NT2/D1 (cell line): ENCODE measurements at regions not wholly inside any gene's neighbourhood (a gene's known extent, or its start where the extent isn't known, plus 50 kb on each side); places are given as distances from the start of the nearest gene placed in this dataset.

Experiments used
- SUZ12 ChIP-seq: IDR thresholded peaks from 2 replicates; pipeline ENCODE4 v1.6.1; 2011; ENCODE audit not compliant: insufficient read length, insufficient read depth; ENCODE audit errors: extremely low read depth
- YY1 ChIP-seq: IDR thresholded peaks from 2 replicates; pipeline ENCODE4 v1.6.1; 2011; ENCODE audit not compliant: insufficient read length, insufficient read depth
- ZNF274 ChIP-seq: IDR thresholded peaks from 2 replicates; pipeline ENCODE4 v1.6.1; 2011; ENCODE audit warnings: mild to moderate bottlenecking, low read depth, low read length

DNA sequence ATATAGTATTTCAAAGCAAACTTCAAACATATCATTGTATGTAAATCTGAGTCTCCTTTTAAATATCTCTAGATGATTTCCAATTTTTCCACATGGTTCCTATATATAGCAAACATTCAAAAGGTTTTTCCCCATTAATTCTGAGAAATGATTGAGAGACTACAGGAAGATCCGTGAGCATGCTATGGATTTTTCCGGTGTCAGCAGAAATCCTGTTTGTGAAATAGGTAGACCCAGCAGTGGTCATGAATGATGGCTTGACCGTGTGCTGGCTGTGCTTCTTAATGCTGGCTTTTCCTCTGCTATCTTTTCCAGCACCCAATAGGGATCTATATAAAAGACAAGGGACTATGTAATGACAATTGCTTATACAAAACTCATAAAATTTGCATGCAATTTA lies 485.3 kb downstream of the PSAT1 start:
- TF ChIP-seq ZNF274: no peak
- no peak for TF ChIP-seq YY1
- TF ChIP-seq SUZ12: no peak
